ENCODE measurements at regions not wholly inside any gene's neighbourhood (a gene's known extent, or its start where the extent isn't known, plus 50 kb on each side); places are given as distances from the start of the nearest gene placed in this dataset.

DNA sequence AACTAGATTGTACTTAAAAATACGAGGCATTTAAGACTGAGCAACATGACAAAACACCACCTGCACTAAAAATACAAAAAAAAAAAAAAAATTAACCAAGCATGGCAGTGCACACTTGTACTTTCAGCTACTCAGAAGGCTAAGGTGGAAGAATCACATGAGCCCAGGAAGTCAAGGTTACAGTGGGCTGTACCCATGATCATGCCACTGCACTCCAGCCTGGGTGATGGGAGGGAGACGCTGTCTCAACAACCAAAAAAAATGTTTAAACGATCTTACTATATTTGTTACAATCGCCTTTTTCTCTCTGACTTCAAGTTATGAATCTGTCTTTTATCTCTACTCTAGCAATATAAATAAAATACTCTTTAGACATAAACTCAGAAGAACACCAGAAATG lies 1454.3 kb downstream of the MAT2B start (continued):
- TF ChIP-seq ZNF772 (CRISPR knock-in tag; IDR thresholded peaks at IDR 0.05) (no peak), RXRB (CRISPR knock-in tag; IDR thresholded peaks at IDR 0.05; ENCODE audit: borderline replicate concordance) (no peak), ZNF746 (CRISPR knock-in tag; IDR thresholded peaks at IDR 0.05) (no peak)

DNA sequence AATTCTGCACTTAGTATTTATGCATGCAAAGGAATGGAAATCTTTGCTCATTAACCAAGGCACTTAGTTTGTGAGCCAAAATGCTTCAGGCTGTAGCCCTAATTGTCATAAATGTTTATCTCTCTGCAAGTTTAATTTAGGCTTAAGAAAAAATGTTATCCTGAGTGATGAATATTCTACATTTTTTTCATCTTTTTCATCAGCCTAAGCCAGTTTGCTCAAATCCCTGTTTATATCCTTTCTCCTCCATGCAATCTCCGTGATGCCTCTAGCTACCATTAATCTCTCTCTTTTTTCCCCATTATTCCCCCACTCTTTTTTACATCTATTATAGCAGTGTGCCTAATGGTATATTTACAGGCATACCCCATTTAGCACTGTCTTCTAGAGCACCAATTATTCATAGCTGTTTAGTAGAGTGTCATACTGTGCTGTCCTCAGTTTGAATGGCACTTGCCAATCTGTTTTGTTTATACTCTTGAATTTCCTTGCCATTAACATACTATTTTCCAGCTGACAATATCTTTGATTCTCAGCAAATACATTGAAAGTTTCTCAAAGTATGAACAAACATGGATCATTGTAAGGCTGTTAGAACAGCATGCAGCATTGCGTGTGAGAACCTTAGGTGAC lies 1457.0 kb downstream of the MAT2B start:
- Histone ChIP-seq H3K27me3 (ENCODE audit: control insufficient read depth in 1 of 2, insufficient read depth in 2 of 2, low read length in 2 of 2) (no peaks in the 10 kb centered on the region), H3K4me2 (ENCODE audit: low read depth, low read length) (no peak overlapping the region), H3K4me3 (replicated peaks in 1 of 3; ENCODE audit: insufficient read depth in 1 of 3, low read depth in 2 of 3, low read length in 3 of 3) (no peak overlapping the region), H3K27ac (ENCODE audit: extremely low read length, insufficient read depth, low read length) (no peak overlapping the region), H3K79me2 (ENCODE audit: insufficient read depth, low read length) (no peaks in the 10 kb centered on the region), H3K4me1 (ENCODE audit: insufficient read depth, low read length) (no peaks in the 10 kb centered on the region), H3K9me3 (ENCODE audit: low read length) (peaks cover 75% of the 10 kb centered on the region), H3K9ac (ENCODE audit: insufficient read depth, low read depth, low read length) (no peak overlapping the region), H2AFZ (ENCODE audit: low read length) (no peak overlapping the region), H4K20me1 (ENCODE audit: insufficient read depth, low read length) (no peaks in the 10 kb centered on the region), H3K36me3 (replicated peaks in 1 of 2; ENCODE audit: control insufficient read depth in 1 of 2, insufficient read depth in 2 of 2, low read length in 2 of 2) (no peaks in the 10 kb centered on the region)
- BruUV-seq (replicated peaks) = no TSS peak
- intact Hi-C loops (cut with micrococcal nuclease; ENCODE audit: unreplicated experiment) (no loop called here), in situ Hi-C loops (cut with HindIII; ENCODE audit: extremely low pct_ligation_motif_present, low pct_unique_long_range_greater_than_20kb) (no loop called here)
- no peak for DNase-seq (ENCODE audit: low spot score)
- TF ChIP-seq ZNF230 (CRISPR knock-in tag; IDR thresholded peaks at IDR 0.05) = no peak
- no peak for TF ChIP-seq KDM6A (CRISPR knock-in tag; IDR thresholded peaks at IDR 0.05; ENCODE audit: low read depth)
- no peak for TF ChIP-seq ZNF7 (CRISPR knock-in tag; IDR thresholded peaks at IDR 0.05)
- TF ChIP-seq SNAPC2 (CRISPR knock-in tag; IDR thresholded peaks at IDR 0.05) = no peak
- TF ChIP-seq ZNF3 (CRISPR knock-in tag; IDR thresholded peaks at IDR 0.05) = no peak
- TF ChIP-seq ZNF589 (CRISPR knock-in tag; conservative IDR thresholded peaks at IDR 0.05) = no peak
- TF ChIP-seq TAF15 (IDR thresholded peaks at IDR 0.05; ENCODE audit: low read depth, low read length, poor library complexity, severe bottlenecking) = no peak
- no peak for TF ChIP-seq ZNF772 (CRISPR knock-in tag; IDR thresholded peaks at IDR 0.05)
- TF ChIP-seq ZNF761 (CRISPR knock-in tag; conservative IDR thresholded peaks at IDR 0.05) = no peak
- no peak for TF ChIP-seq YEATS2 (CRISPR knock-in tag; IDR thresholded peaks at IDR 0.05; ENCODE audit: borderline replicate concordance)
- TF ChIP-seq HDAC2 (CRISPR knock-in tag; IDR thresholded peaks at IDR 0.05) = no peak
- TF ChIP-seq SIX4 (CRISPR knock-in tag; IDR thresholded peaks at IDR 0.05) = no peak
- FAIRE-seq = no peak
- ChIA-PET POLR2A (no interaction called here), CTCF (ENCODE audit: low intra/inter-chr PET ratio, low total read pairs) (no interaction called here)
- ATAC-seq = no peak
- 21% methylated on average over 2 of the region's 2 CpGs for WGBS (ENCODE audit: low lambda C conversion rate)
